Neural cell (in vitro differentiated cells): ENCODE measurements at regions not wholly inside any gene's neighbourhood (a gene's known extent, or its start where the extent isn't known, plus 50 kb on each side); places are given as distances from the start of the nearest gene placed in this dataset.

Source experiments
- H2AFZ ChIP-seq: fragments of 200-600, 300-800 bp; sonication (generic), shearing (Covaris generic); 2 replicates; pipeline ENCODE4 v1.6.0; 2014; ENCODE audit warnings: low read depth, mild to moderate bottlenecking, antibody characterized with exemption, low read length, moderate library complexity
- H3F3A ChIP-seq: fragments of 200-600 bp; shearing (Covaris generic); 2 replicates; pipeline ENCODE4 v1.6.1; 2016; ENCODE audit warnings: mild to moderate bottlenecking, moderate library complexity, mixed read lengths, antibody characterized with exemption, low read length; ENCODE audit not compliant: insufficient read depth, poor library complexity, severe bottlenecking
- H3K27ac ChIP-seq: fragments of 200-600, 300-800 bp; sonication (generic), shearing (Covaris generic); 2 replicates; pipeline ENCODE4 v1.5.1; 2014; ENCODE audit warnings: mild to moderate bottlenecking, low read length, moderate library complexity
- H3K27me3 ChIP-seq: fragments of 300-800, 200-600 bp; sonication (generic), shearing (Covaris generic); 2 replicates; pipeline ENCODE4 v1.6.0; 2014; ENCODE audit warnings: mild to moderate bottlenecking, low read depth, low read length, moderate library complexity; ENCODE audit not compliant: insufficient read depth
- H3K36me3 ChIP-seq: fragments of 300-800, 200-600 bp; sonication (generic), shearing (Covaris generic); 2 replicates; pipeline ENCODE4 v1.5.1; 2014; ENCODE audit warnings: mild to moderate bottlenecking, antibody characterized with exemption, low read length, moderate library complexity; ENCODE audit not compliant: insufficient read depth
- H3K4me2 ChIP-seq: fragments of 300-800, 200-600 bp; sonication (generic), shearing (Covaris generic); 2 replicates; pipeline ENCODE4 v1.6.0; 2014; ENCODE audit warnings: mild to moderate bottlenecking, low read length
- H3K4me3 ChIP-seq: fragments of 300-800, 200-600 bp; sonication (generic), shearing (Covaris generic); 2 replicates; pipeline ENCODE4 v1.5.1; 2014; ENCODE audit warnings: mild to moderate bottlenecking, low read length, moderate library complexity
- H3K79me2 ChIP-seq: fragments of 200-600 bp; shearing (Covaris generic); replicated peaks from 2 replicates; pipeline ENCODE4 v1.6.0; 2014; ENCODE audit warnings: mild to moderate bottlenecking, low read length, moderate library complexity; ENCODE audit not compliant: insufficient read depth
- H3K9ac ChIP-seq: fragments of 300-800, 200-600 bp; sonication (generic), shearing (Covaris generic); 2 replicates; pipeline ENCODE4 v1.6.1; 2016; ENCODE audit warnings: mild to moderate bottlenecking, low read length, mixed read lengths
- H3K9me2 ChIP-seq: fragments of 200-600 bp; shearing (Covaris generic); 2 replicates; pipeline ENCODE4 v1.6.1; 2016; ENCODE audit warnings: mild to moderate bottlenecking, low read length, mixed read lengths; ENCODE audit not compliant: insufficient read depth
- H3K9me3 ChIP-seq: fragments of 200-600, 300-800 bp; sonication (generic), shearing (Covaris generic); 2 replicates; pipeline ENCODE4 v1.6.1; 2016; ENCODE audit warnings: mild to moderate bottlenecking, mixed run types, low read length, moderate library complexity, mixed read lengths
- H4K20me1 ChIP-seq: fragments of 200-600 bp; shearing (Covaris generic); 2 replicates; pipeline ENCODE4 v1.6.1; 2016; ENCODE audit warnings: mild to moderate bottlenecking, mixed run types; ENCODE audit not compliant: insufficient read depth
- EP300 ChIP-seq: fragments of 450-650 bp; conservative IDR thresholded peaks from 2 replicates; pipeline ENCODE4 v1.6.1; 2014; ENCODE audit warnings: antibody characterized with exemption, mild to moderate bottlenecking, moderate library complexity; ENCODE audit not compliant: poor library complexity, severe bottlenecking
- EZH2 ChIP-seq: fragments of 200-600, 300-800 bp; shearing (Covaris generic), sonication (generic); IDR thresholded peaks from 2 replicates; pipeline ENCODE4 v1.6.1; 2014; ENCODE audit warnings: antibody characterized with exemption, low read length, borderline replicate concordance, mild to moderate bottlenecking; ENCODE audit not compliant: insufficient read depth, poor library complexity, severe bottlenecking
- MXI1 ChIP-seq: fragments of 450-650 bp; conservative IDR thresholded peaks from 2 replicates; pipeline ENCODE4 v1.6.1; 2014; ENCODE audit warnings: antibody characterized with exemption, mild to moderate bottlenecking; ENCODE audit not compliant: poor library complexity, severe bottlenecking
- POLR2AphosphoS5 ChIP-seq: IDR thresholded peaks from 2 replicates; pipeline ENCODE4 v1.6.1; 2012
- RAD21 ChIP-seq: fragments of 450-650 bp; conservative IDR thresholded peaks from 2 replicates; pipeline ENCODE4 v1.6.1; 2014; ENCODE audit warnings: antibody characterized with exemption, mild to moderate bottlenecking, moderate library complexity
- SMC3 ChIP-seq: fragments of 450-650 bp; conservative IDR thresholded peaks from 2 replicates; pipeline ENCODE4 v1.6.1; 2014; ENCODE audit warnings: antibody characterized with exemption, mild to moderate bottlenecking, moderate library complexity; ENCODE audit not compliant: poor library complexity
- TAF1 ChIP-seq: IDR thresholded peaks from 2 replicates; pipeline ENCODE4 v1.6.1; 2012; ENCODE audit warnings: low read depth
- TF ChIP-seq, protein P1 (sequence below): fragments of 450-650 bp; IDR thresholded peaks from 2 replicates; pipeline ENCODE4 v1.5.1; 2014; ENCODE audit warnings: antibody characterized with exemption, mild to moderate bottlenecking, moderate library complexity; ENCODE audit not compliant: poor library complexity, severe bottlenecking
- TF ChIP-seq, protein P2 (sequence below): IDR thresholded peaks from 2 replicates; pipeline ENCODE4 v1.6.1; 2012; ENCODE audit warnings: borderline replicate concordance

DNA sequence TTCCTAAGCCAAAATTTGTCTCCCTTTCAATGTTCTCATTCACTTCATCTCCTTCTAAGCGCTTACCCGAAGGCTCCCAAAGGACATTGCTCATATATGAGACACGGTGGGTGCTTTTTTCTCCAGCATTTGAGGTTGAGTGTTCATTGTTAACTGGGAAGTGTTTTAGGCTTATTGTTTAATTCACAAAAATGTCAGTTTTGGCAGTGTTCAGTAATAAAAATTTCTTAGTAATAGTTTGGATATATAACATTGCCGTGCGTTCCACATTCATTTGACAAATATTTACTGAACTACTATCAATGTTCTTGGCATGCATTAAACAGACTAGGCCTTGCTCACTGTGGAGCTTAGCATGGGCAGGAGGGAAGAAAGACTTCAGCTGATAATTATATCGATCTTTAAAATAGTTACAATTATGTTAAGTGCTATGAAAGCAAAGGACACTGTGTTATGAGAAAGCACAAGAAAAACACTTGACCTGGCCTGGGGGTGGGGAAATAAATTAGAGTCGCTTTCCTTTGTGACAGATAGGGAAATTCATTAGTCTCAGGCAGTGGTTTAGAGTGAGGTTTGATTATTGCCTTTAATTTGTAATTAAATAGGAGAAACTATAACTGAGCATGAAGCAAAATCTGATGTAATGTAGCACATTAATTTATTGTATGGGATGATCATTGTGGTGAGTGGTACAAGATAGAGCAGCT lies 82.2 kb upstream of the DOCK10 start:
- no peak overlapping the region for H3K4me2 ChIP-seq
- no peaks in the 10 kb centered on the region for H3K9me2 ChIP-seq
- TF ChIP-seq RAD21: no peak
- no peak for TF ChIP-seq EP300
- no peak for TF ChIP-seq EZH2
- TF ChIP-seq POLR2AphosphoS5: no peak
- TF ChIP-seq SMC3: no peak
- TF ChIP-seq, protein P1, sequence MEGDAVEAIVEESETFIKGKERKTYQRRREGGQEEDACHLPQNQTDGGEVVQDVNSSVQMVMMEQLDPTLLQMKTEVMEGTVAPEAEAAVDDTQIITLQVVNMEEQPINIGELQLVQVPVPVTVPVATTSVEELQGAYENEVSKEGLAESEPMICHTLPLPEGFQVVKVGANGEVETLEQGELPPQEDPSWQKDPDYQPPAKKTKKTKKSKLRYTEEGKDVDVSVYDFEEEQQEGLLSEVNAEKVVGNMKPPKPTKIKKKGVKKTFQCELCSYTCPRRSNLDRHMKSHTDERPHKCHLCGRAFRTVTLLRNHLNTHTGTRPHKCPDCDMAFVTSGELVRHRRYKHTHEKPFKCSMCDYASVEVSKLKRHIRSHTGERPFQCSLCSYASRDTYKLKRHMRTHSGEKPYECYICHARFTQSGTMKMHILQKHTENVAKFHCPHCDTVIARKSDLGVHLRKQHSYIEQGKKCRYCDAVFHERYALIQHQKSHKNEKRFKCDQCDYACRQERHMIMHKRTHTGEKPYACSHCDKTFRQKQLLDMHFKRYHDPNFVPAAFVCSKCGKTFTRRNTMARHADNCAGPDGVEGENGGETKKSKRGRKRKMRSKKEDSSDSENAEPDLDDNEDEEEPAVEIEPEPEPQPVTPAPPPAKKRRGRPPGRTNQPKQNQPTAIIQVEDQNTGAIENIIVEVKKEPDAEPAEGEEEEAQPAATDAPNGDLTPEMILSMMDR: no peak
- no peak for TF ChIP-seq MXI1
- TF ChIP-seq, protein P2, sequence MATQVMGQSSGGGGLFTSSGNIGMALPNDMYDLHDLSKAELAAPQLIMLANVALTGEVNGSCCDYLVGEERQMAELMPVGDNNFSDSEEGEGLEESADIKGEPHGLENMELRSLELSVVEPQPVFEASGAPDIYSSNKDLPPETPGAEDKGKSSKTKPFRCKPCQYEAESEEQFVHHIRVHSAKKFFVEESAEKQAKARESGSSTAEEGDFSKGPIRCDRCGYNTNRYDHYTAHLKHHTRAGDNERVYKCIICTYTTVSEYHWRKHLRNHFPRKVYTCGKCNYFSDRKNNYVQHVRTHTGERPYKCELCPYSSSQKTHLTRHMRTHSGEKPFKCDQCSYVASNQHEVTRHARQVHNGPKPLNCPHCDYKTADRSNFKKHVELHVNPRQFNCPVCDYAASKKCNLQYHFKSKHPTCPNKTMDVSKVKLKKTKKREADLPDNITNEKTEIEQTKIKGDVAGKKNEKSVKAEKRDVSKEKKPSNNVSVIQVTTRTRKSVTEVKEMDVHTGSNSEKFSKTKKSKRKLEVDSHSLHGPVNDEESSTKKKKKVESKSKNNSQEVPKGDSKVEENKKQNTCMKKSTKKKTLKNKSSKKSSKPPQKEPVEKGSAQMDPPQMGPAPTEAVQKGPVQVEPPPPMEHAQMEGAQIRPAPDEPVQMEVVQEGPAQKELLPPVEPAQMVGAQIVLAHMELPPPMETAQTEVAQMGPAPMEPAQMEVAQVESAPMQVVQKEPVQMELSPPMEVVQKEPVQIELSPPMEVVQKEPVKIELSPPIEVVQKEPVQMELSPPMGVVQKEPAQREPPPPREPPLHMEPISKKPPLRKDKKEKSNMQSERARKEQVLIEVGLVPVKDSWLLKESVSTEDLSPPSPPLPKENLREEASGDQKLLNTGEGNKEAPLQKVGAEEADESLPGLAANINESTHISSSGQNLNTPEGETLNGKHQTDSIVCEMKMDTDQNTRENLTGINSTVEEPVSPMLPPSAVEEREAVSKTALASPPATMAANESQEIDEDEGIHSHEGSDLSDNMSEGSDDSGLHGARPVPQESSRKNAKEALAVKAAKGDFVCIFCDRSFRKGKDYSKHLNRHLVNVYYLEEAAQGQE: no peak
- no peak for TF ChIP-seq TAF1
- H3K36me3 ChIP-seq: no peaks in the 10 kb centered on the region
- H2AFZ ChIP-seq: no peak overlapping the region
- no peak overlapping the region for H3K4me3 ChIP-seq
- H4K20me1 ChIP-seq: no peaks in the 10 kb centered on the region
- no peaks in the 10 kb centered on the region for H3K27me3 ChIP-seq
- H3K27ac ChIP-seq: no peak overlapping the region
- no peaks in the 10 kb centered on the region for H3F3A ChIP-seq
- H3K79me2 ChIP-seq: no peaks in the 10 kb centered on the region
- H3K9ac ChIP-seq: no peak overlapping the region
- no peaks in the 10 kb centered on the region for H3K9me3 ChIP-seq

DNA sequence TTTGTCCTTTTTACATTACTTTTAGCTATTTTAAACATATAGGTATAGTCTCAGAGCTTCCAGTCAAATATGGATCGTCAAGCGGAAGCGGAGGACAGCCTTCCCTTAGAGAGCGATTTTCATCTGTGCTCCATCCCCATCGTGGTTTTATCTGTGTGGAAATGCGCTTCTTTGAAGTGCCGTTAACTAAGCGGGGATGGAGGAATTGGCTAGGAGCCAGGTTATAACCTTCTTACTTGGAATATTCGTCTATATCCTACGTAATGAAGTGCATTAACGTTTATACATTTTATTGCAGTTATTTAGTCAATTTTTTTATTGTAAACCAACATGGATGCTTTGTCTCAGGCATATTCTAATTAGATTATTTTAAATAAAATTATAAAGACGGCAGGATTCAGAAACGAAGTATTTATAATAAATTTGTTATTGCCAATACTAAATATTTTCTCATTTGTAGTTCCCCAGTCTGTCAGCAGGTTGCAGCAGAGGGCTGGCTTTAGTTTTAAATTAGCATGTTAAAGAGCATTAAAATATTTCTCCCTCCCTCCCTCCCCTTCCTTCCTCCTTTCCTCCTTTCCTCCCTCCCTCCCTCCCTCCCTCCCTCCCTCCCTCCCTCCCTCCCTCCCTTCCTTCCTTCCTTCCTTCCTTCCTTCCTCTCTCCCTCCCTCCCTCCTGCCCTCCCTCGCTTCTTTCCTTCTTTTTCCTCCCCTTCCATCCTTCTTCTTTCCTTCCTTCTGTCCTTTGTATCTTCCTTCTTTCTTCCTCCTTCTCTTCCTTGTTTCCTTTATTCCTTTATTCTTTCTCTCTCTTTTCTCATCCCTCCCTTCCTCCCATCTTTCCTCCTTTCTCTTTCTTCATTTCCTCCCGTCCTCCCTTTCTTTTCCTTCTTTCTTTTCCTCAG lies 80.6 kb upstream of the DOCK10 start:
- no peaks in the 10 kb centered on the region for H3K9me2 ChIP-seq
- no peak overlapping the region for H3K9ac ChIP-seq
- no peaks in the 10 kb centered on the region for H3F3A ChIP-seq
- H3K27me3 ChIP-seq: no peaks in the 10 kb centered on the region
- H4K20me1 ChIP-seq: no peaks in the 10 kb centered on the region
- no peak overlapping the region for H2AFZ ChIP-seq
- no peaks in the 10 kb centered on the region for H3K9me3 ChIP-seq
- H3K4me2 ChIP-seq: no peak overlapping the region
- no peaks in the 10 kb centered on the region for H3K79me2 ChIP-seq
- TF ChIP-seq, protein P1: peak; percentile 36
- TF ChIP-seq RAD21 (peak; percentile 62), EZH2 (no peak), MXI1 (no peak), SMC3 (peak; percentile 57)
- TF ChIP-seq, protein P2: no peak
- no peak overlapping the region for H3K4me3 ChIP-seq
- H3K36me3 ChIP-seq: no peaks in the 10 kb centered on the region
- H3K27ac ChIP-seq: no peak overlapping the region
